DOHH2 (cell line): ENCODE measurements at regions not wholly inside any gene's neighbourhood (a gene's known extent, or its start where the extent isn't known, plus 50 kb on each side); places are given as distances from the start of the nearest gene placed in this dataset.

ENCODE experiments used
- H3F3A ChIP-seq: fragments of 200-600 bp; sonication (generic), shearing (Covaris generic); 2 replicates; pipeline ENCODE4 v1.6.0; 2016; ENCODE audit warnings: antibody characterized with exemption, mild to moderate bottlenecking; ENCODE audit not compliant: control insufficient read depth, insufficient read depth
- H3K27ac ChIP-seq: fragments of 200-600 bp; sonication (generic); 2 replicates; pipeline ENCODE4 v1.5.1; 2014; ENCODE audit warnings: low read depth, mild to moderate bottlenecking, low read length, moderate library complexity
- H3K27me3 ChIP-seq: fragments of 200-600 bp; sonication (generic); 2 replicates; pipeline ENCODE4 v1.6.1; 2014; ENCODE audit warnings: mild to moderate bottlenecking, low read length, mixed read lengths; ENCODE audit not compliant: control insufficient read depth
- H3K36me3 ChIP-seq: fragments of 200-600 bp; sonication (generic); 2 replicates; pipeline ENCODE4 v1.6.1; 2014; ENCODE audit warnings: mild to moderate bottlenecking, low read length, moderate library complexity, mixed read lengths; ENCODE audit not compliant: control insufficient read depth
- H3K4me1 ChIP-seq: fragments of 200-600 bp; sonication (generic); 2 replicates; pipeline ENCODE4 v1.6.1; 2014; ENCODE audit warnings: mild to moderate bottlenecking, low read length, mixed read lengths; ENCODE audit not compliant: control insufficient read depth
- H3K4me2 ChIP-seq: fragments of 200-600 bp; sonication (generic); 2 replicates; pipeline ENCODE4 v1.6.0; 2014; ENCODE audit warnings: mild to moderate bottlenecking, low read length, moderate library complexity
- H3K4me3 ChIP-seq: fragments of 200-600 bp; sonication (generic); 2 replicates; pipeline ENCODE4 v1.5.1; 2014; ENCODE audit warnings: mild to moderate bottlenecking, low read length, mixed read lengths
- H3K79me2 ChIP-seq: fragments of 200-600 bp; sonication (generic); 2 replicates; pipeline ENCODE4 v1.6.1; 2014; ENCODE audit warnings: mild to moderate bottlenecking, low read length, mixed read lengths; ENCODE audit not compliant: control insufficient read depth
- H3K9me2 ChIP-seq: fragments of 200-600 bp; sonication (generic); replicated peaks from 2 replicates; pipeline ENCODE4 v1.6.1; 2014; ENCODE audit warnings: mild to moderate bottlenecking, low read length, mixed read lengths; ENCODE audit not compliant: control insufficient read depth
- H3K9me3 ChIP-seq: fragments of 200-600 bp; sonication (generic); 2 replicates; pipeline ENCODE4 v1.6.1; 2014; ENCODE audit warnings: antibody characterized with exemption, low read length, mixed read lengths; ENCODE audit not compliant: control insufficient read depth, insufficient read depth
- H4K20me1 ChIP-seq: fragments of 200-600 bp; sonication (generic); 2 replicates; pipeline ENCODE4 v1.6.0; 2014; ENCODE audit warnings: low read depth, mild to moderate bottlenecking, antibody characterized with exemption, low read length, moderate library complexity; ENCODE audit not compliant: control insufficient read depth, insufficient read depth
- CTCF ChIP-seq: fragments of 200-600 bp; sonication (generic); IDR thresholded peaks from one replicate; pipeline ENCODE4 v1.5.1; 2014; ENCODE audit warnings: antibody characterized with exemption, mild to moderate bottlenecking, low read depth, low read length; ENCODE audit not compliant: poor library complexity, severe bottlenecking
- EZH2phosphoT487 ChIP-seq: fragments of 200-600 bp; sonication (generic); IDR thresholded peaks from 2 replicates; pipeline ENCODE4 v1.6.1; 2017; ENCODE audit warnings: borderline replicate concordance, mild to moderate bottlenecking, antibody characterized with exemption, low read length, moderate library complexity, mixed read lengths

- Histone ChIP-seq H3K4me3 (no peak overlapping the region), H3K79me2 (no peaks in the 10 kb centered on the region), H3K4me2 (no peak overlapping the region), H3K9me3 (no peaks in the 10 kb centered on the region), H3K4me1 (no peaks in the 10 kb centered on the region), H3K27me3 (no peaks in the 10 kb centered on the region), H3K9me2 (no peaks in the 10 kb centered on the region), H3K36me3 (no peaks in the 10 kb centered on the region), H4K20me1 (no peaks in the 10 kb centered on the region), H3K27ac (no peak overlapping the region), H3F3A (no peaks in the 10 kb centered on the region)
- TF ChIP-seq CTCF (no peak), EZH2phosphoT487 (no peak)
Measured at GRCh38 chr18:70411876-70412435, 123.1 kb downstream of the SOCS6 start.

GRCh38 chr18:70411307-70411706, 122.5 kb downstream of the SOCS6 start:
- Histone ChIP-seq H3K4me3 (no peak overlapping the region), H3K27me3 (no peaks in the 10 kb centered on the region), H3K4me2 (no peak overlapping the region), H3K9me2 (no peaks in the 10 kb centered on the region), H3K27ac (no peak overlapping the region), H3K36me3 (no peaks in the 10 kb centered on the region), H4K20me1 (no peaks in the 10 kb centered on the region), H3F3A (no peaks in the 10 kb centered on the region), H3K79me2 (no peaks in the 10 kb centered on the region), H3K9me3 (no peaks in the 10 kb centered on the region), H3K4me1 (no peaks in the 10 kb centered on the region)
- TF ChIP-seq EZH2phosphoT487 (no peak), CTCF (no peak)

- no peaks in the 10 kb centered on the region for H3F3A ChIP-seq
- H3K79me2 ChIP-seq = no peaks in the 10 kb centered on the region
- no peaks in the 10 kb centered on the region for H3K9me2 ChIP-seq
- H3K36me3 ChIP-seq = no peaks in the 10 kb centered on the region
- H3K9me3 ChIP-seq = no peaks in the 10 kb centered on the region
- H3K4me1 ChIP-seq = no peaks in the 10 kb centered on the region
- no peak for TF ChIP-seq CTCF
- no peak for TF ChIP-seq EZH2phosphoT487
- no peaks in the 10 kb centered on the region for H4K20me1 ChIP-seq
- no peak overlapping the region for H3K27ac ChIP-seq
- no peak overlapping the region for H3K4me3 ChIP-seq
- H3K4me2 ChIP-seq = no peak overlapping the region
- no peaks in the 10 kb centered on the region for H3K27me3 ChIP-seq
Measured at GRCh38 chr18:70405052-70405451, 116.2 kb downstream of the SOCS6 start.
